ENCODE measurements at regions not wholly inside any gene's neighbourhood (a gene's known extent, or its start where the extent isn't known, plus 50 kb on each side); places are given as distances from the start of the nearest gene placed in this dataset.
A peak's percentile ranks its signal among the peaks of the same experiment; 100 is the strongest.

DNA sequence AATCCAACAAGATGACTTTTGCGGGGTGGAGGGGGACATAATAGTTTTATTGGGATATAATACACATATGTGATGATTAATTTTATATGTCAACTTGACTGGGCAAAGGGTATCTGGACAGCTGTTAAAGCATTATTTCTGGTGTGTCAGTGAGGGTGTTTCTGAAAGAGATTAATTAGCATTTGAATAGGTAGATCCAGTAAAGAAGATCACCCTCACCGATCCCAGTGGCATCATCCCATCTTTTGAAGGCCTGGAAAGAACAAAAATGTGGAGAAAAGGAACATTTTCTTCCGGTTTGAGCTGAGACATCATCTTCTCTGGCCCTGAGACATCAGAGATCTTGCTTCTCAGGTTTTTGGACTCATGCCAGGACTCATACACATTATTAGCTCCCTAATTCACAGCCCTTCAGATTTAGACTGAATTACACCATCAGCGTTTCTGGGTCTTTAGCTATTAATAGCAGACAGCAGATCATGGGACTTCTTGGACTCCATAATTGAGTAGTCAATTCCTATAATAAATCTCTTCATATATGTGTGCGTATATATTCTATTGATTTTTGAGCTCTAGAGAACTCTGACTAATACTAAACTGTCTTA is 283.6 kb downstream of the PCNX1 start:
- Histone ChIP-seq H3K9ac (ENCODE audit: low read length in 3 of 3) (no peak overlapping the region), H3K9me3 (ENCODE audit: control insufficient read depth in 2 of 3, insufficient read depth in 1 of 3, low read length in 3 of 3) (peaks cover 0 to 4% (median 0%) of the 10 kb centered on the region in 3 donors), H3K36me3 (ENCODE audit: control insufficient read depth in 2 of 3, insufficient read depth in 3 of 3, low read length in 3 of 3) (no peaks in the 10 kb centered on the region), H3K4me1 (ENCODE audit: control insufficient read depth in 2 of 3, insufficient read depth in 2 of 3, low read depth in 1 of 3, low read length in 3 of 3) (no peaks in the 10 kb centered on the region), H3K27ac (ENCODE audit: low read depth in 2 of 2, low read length in 2 of 2) (no peak overlapping the region), H3K27me3 (ENCODE audit: control insufficient read depth, insufficient read depth, low read length) (no peaks in the 10 kb centered on the region), H3K4me3 (ENCODE audit: low read length in 3 of 3) (no peak overlapping the region)
- TF ChIP-seq, protein P1, sequence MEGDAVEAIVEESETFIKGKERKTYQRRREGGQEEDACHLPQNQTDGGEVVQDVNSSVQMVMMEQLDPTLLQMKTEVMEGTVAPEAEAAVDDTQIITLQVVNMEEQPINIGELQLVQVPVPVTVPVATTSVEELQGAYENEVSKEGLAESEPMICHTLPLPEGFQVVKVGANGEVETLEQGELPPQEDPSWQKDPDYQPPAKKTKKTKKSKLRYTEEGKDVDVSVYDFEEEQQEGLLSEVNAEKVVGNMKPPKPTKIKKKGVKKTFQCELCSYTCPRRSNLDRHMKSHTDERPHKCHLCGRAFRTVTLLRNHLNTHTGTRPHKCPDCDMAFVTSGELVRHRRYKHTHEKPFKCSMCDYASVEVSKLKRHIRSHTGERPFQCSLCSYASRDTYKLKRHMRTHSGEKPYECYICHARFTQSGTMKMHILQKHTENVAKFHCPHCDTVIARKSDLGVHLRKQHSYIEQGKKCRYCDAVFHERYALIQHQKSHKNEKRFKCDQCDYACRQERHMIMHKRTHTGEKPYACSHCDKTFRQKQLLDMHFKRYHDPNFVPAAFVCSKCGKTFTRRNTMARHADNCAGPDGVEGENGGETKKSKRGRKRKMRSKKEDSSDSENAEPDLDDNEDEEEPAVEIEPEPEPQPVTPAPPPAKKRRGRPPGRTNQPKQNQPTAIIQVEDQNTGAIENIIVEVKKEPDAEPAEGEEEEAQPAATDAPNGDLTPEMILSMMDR (IDR thresholded peaks at IDR 0.05; ENCODE audit: borderline replicate concordance, extremely low read depth, insufficient read depth), result no peak
- intact Hi-C loops (cut with DNase I), result no loop called here
- no peak for DNase-seq
- no peak for FAIRE-seq

DNA sequence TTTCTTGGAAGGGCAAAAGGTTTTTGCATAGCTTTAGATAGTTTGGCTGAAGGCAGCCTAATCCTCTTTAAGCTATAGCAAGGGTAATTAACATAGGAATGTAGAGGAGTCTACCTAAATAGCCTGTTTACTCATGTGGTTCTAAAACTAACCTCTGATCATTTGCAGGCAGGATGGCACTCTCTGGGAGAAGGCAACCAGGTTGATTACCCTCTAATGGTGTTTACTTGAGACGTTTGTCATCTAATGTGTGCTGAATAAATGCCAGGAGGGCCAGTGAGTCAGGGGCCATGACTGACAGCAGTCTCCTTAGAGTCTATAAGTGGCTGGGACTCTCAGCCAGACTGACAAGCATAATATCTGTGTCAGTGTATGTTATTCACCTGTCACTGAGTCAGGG is 286.4 kb downstream of the PCNX1 start:
- no peaks in the 10 kb centered on the region for H3K4me1 ChIP-seq (ENCODE audit: control insufficient read depth in 2 of 3, insufficient read depth in 2 of 3, low read depth in 1 of 3, low read length in 3 of 3)
- no peak overlapping the region for H3K27ac ChIP-seq (ENCODE audit: low read depth in 2 of 2, low read length in 2 of 2)
- TF ChIP-seq, protein P1 (IDR thresholded peaks at IDR 0.05; ENCODE audit: borderline replicate concordance, extremely low read depth, insufficient read depth), result no peak
- no peaks in the 10 kb centered on the region for H3K36me3 ChIP-seq (ENCODE audit: control insufficient read depth in 2 of 3, insufficient read depth in 3 of 3, low read length in 3 of 3)
- FAIRE-seq (no peak), DNase-seq (peak in 2 of 5 donors; percentile 15 to 47)
- no peaks in the 10 kb centered on the region for H3K27me3 ChIP-seq (ENCODE audit: control insufficient read depth, insufficient read depth, low read length)
- intact Hi-C loops (cut with DNase I), result no loop called here
- no peak overlapping the region for H3K9ac ChIP-seq (ENCODE audit: low read length in 3 of 3)
- H3K4me3 ChIP-seq (ENCODE audit: low read length in 3 of 3), result no peak overlapping the region
- H3K9me3 ChIP-seq (ENCODE audit: control insufficient read depth in 2 of 3, insufficient read depth in 1 of 3, low read length in 3 of 3), result no peaks in the 10 kb centered on the region

DNA sequence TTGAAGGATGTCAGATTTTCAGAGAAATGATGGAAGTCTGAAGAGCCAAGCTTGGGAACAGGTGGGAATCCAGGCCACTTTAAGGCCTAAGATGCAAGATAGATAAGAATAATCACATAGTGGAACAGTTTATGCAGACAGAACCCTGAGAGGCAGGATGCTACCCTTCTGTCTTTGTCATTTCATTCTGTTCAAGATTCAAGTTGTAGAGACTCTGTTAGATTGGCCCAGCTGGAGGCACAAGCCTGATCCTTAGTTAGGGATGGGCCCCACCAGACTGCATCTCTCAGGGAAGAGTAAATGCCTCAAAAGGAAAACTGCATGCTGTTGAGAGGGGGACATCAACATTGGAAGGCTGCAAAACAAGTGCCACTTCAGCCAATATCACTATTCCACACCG is 287.0 kb downstream of the PCNX1 start:
- H3K27ac ChIP-seq (ENCODE audit: low read depth in 2 of 2, low read length in 2 of 2), result no peak overlapping the region
- no peak for FAIRE-seq
- TF ChIP-seq, protein P1 (IDR thresholded peaks at IDR 0.05; ENCODE audit: borderline replicate concordance, extremely low read depth, insufficient read depth), result no peak
- peak in 1 of 5 donors; percentile 26 for DNase-seq
- intact Hi-C loops (cut with DNase I), result no loop called here
- H3K36me3 ChIP-seq (ENCODE audit: control insufficient read depth in 2 of 3, insufficient read depth in 3 of 3, low read length in 3 of 3), result no peaks in the 10 kb centered on the region
- no peaks in the 10 kb centered on the region for H3K27me3 ChIP-seq (ENCODE audit: control insufficient read depth, insufficient read depth, low read length)
- H3K4me1 ChIP-seq (ENCODE audit: control insufficient read depth in 2 of 3, insufficient read depth in 2 of 3, low read depth in 1 of 3, low read length in 3 of 3), result no peaks in the 10 kb centered on the region
- no peak overlapping the region for H3K9ac ChIP-seq (ENCODE audit: low read length in 3 of 3)
- H3K9me3 ChIP-seq (ENCODE audit: control insufficient read depth in 2 of 3, insufficient read depth in 1 of 3, low read length in 3 of 3), result no peaks in the 10 kb centered on the region
- no peak overlapping the region for H3K4me3 ChIP-seq (ENCODE audit: low read length in 3 of 3)

DNA sequence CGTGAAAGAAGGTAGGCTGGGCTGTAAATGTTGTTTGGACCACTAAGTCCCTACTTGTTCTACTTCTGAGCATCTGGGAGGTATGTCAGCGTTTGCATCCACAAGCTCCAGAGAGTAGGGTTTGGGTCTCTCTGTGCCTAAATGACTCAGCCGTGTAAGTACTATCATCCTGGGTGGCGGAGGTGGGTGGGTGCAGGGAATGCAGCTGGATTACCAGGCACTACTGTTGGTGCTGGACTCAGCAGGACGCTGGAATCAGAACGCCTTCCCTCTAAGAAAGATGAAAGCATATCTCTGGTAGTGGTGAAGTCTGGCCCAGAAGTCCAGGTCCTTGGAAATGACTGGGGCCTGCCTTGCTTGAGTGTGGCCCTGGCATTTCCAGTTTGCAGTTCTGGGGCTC is 289.7 kb downstream of the PCNX1 start:
- Histone ChIP-seq H3K36me3 (ENCODE audit: control insufficient read depth in 2 of 3, insufficient read depth in 3 of 3, low read length in 3 of 3) (no peaks in the 10 kb centered on the region), H3K9ac (ENCODE audit: low read length in 3 of 3) (no peak overlapping the region), H3K4me1 (ENCODE audit: control insufficient read depth in 2 of 3, insufficient read depth in 2 of 3, low read depth in 1 of 3, low read length in 3 of 3) (no peaks in the 10 kb centered on the region), H3K27me3 (ENCODE audit: control insufficient read depth, insufficient read depth, low read length) (no peaks in the 10 kb centered on the region), H3K9me3 (ENCODE audit: control insufficient read depth in 2 of 3, insufficient read depth in 1 of 3, low read length in 3 of 3) (no peaks in the 10 kb centered on the region), H3K4me3 (ENCODE audit: low read length in 3 of 3) (no peak overlapping the region), H3K27ac (ENCODE audit: low read depth in 2 of 2, low read length in 2 of 2) (no peak overlapping the region)
- DNase-seq, result no peak
- no peak for FAIRE-seq
- TF ChIP-seq, protein P1 (IDR thresholded peaks at IDR 0.05; ENCODE audit: borderline replicate concordance, extremely low read depth, insufficient read depth), result no peak
- intact Hi-C loops (cut with DNase I), result no loop called here

All from kidney (tissue), 13 donors.